K562 (cell line): ENCODE measurements at regions not wholly inside any gene's neighbourhood (a gene's known extent, or its start where the extent isn't known, plus 50 kb on each side); places are given as distances from the start of the nearest gene placed in this dataset.
A peak's percentile ranks its signal among the peaks of the same experiment; 100 is the strongest.

Experiments used
- ATAC-seq: fragments of 200-7000 bp; cut with Tn5 transposase; 3 replicates; pipeline ENCODE4 v1.9.1; 2020; ENCODE audit warnings: moderate library complexity
- BruUV-seq: library from RNA; stranded (reverse); fragments of 400-500 nt; replicated peaks from 2 replicates; lab custom pipeline; 2021; lab: Mats Ljungman, UMichigan
- CTCF ChIA-PET: fragments of 300-600 bp; formaldehyde crosslinking; extraction: SDS; loops from one replicate; lab custom pipeline; 2021; ENCODE audit warnings: low intra/inter-chr PET ratio; lab: Yijun Ruan, JAX
- POLR2A ChIA-PET: fragments of 300-600, 350-650 bp; sonication (Branson Sonifier 250); formaldehyde crosslinking; extraction: SDS; loops from one replicate; lab custom pipeline; 2021; ENCODE audit warnings: antibody characterized with exemption, inconsistent platforms; lab: Yijun Ruan, JAX
- DNase-seq, 4 experiments: peaks; one replicate each; pipeline versions ENCODE4 v3.0.0 to v3.0.0-alpha.2; 2011 to 2018; ENCODE audit warnings: low spot score in 3 of 4, mixed read lengths in 3 of 4; ENCODE audit errors: extremely low read depth in 1 of 4
- FAIRE-seq: peaks from 2 replicates; lab custom pipeline; 2011; peaks lifted over from hg19 to GRCh38; lab: Jason Lieb, UNC
- H2AFZ ChIP-seq: 2 replicates; pipeline ENCODE4 v1.6.0; 2011; ENCODE audit warnings: low read depth, low read length, control low read depth, inconsistent platforms
- H3K27ac ChIP-seq: fragments of 200-600 bp; 3 replicates; pipeline ENCODE4 v1.8.0; 2011; ENCODE audit warnings: low read depth, mild to moderate bottlenecking, control low read depth, inconsistent platforms, low read length, moderate library complexity, mixed read lengths; ENCODE audit errors: extremely low read depth
- H3K27me3 ChIP-seq, 2 experiments: fragments of 300-600 bp in 1 of 2; 2 replicates in 1 of 2; 3 replicates in 1 of 2; pipeline versions ENCODE4 v1.6.0 to v1.8.0; 2011; ENCODE audit warnings: inconsistent platforms in 2 of 2, low read length in 2 of 2, mild to moderate bottlenecking in 1 of 2, mixed read lengths in 1 of 2, moderate library complexity in 1 of 2; ENCODE audit not compliant: control insufficient read depth in 2 of 2, insufficient read depth in 2 of 2
- H3K36me3 ChIP-seq: fragments of 300-600 bp; 3 replicates; pipeline ENCODE4 v1.8.0; 2011; ENCODE audit warnings: mild to moderate bottlenecking, low read length, inconsistent platforms; ENCODE audit not compliant: control insufficient read depth, insufficient read depth
- H3K4me1 ChIP-seq, 2 experiments: fragments of 200-600 bp in 1 of 2; replicated peaks in 1 of 2; 2 replicates in 1 of 2; 3 replicates in 1 of 2; pipeline versions ENCODE4 v1.5.1 to v1.8.0; 2011; ENCODE audit warnings: inconsistent platforms in 2 of 2, low read length in 2 of 2, mild to moderate bottlenecking in 1 of 2, mixed read lengths in 1 of 2, moderate library complexity in 1 of 2; ENCODE audit not compliant: control insufficient read depth in 2 of 2, insufficient read depth in 2 of 2
- H3K4me2 ChIP-seq: 2 replicates; pipeline ENCODE4 v1.6.1; 2011; ENCODE audit warnings: low read length, control low read depth, inconsistent platforms, mixed read lengths; ENCODE audit not compliant: insufficient read depth
- H3K4me3 ChIP-seq: fragments of 200-600 bp; sonication (generic), shearing (Covaris generic); 2 replicates; pipeline ENCODE4 v1.5.1; 2016; ENCODE audit warnings: control low read depth, inconsistent platforms
- H3K79me2 ChIP-seq: fragments of 200-600 bp; 3 replicates; pipeline ENCODE4 v1.8.0; 2011; ENCODE audit warnings: low read length, inconsistent platforms; ENCODE audit not compliant: control insufficient read depth, insufficient read depth
- H3K9ac ChIP-seq, 2 experiments: 2 replicates each; pipeline versions ENCODE4 v1.6.0 to v1.6.1; 2011; ENCODE audit warnings: low read depth in 2 of 2, low read length in 2 of 2, control low read depth in 1 of 2, inconsistent platforms in 1 of 2, mild to moderate bottlenecking in 1 of 2, mixed read lengths in 1 of 2; ENCODE audit not compliant: insufficient read depth in 1 of 2
- H3K9me1 ChIP-seq: one replicate; pipeline ENCODE4 v1.6.0; 2011; ENCODE audit warnings: inconsistent platforms, mild to moderate bottlenecking, low read length, moderate library complexity; ENCODE audit not compliant: control insufficient read depth, insufficient read depth
- H3K9me3 ChIP-seq: replicated peaks from 2 replicates; pipeline ENCODE4 v1.5.1; 2011; ENCODE audit warnings: low read depth, low read length, inconsistent platforms; ENCODE audit not compliant: control insufficient read depth, insufficient read depth
- H4K20me1 ChIP-seq: replicated peaks from 2 replicates; pipeline ENCODE4 v1.6.1; 2011; ENCODE audit warnings: low read length, inconsistent platforms, mixed read lengths; ENCODE audit not compliant: control insufficient read depth, insufficient read depth
- CBX1 ChIP-seq: sonication (generic); IDR thresholded peaks from 2 replicates; pipeline ENCODE4 v1.6.1; 2016; ENCODE audit warnings: antibody characterized with exemption, low read depth, mild to moderate bottlenecking
- CREBBP ChIP-seq: IDR thresholded peaks from one replicate; pipeline ENCODE4 v1.6.1; 2012; ENCODE audit warnings: low read depth, mild to moderate bottlenecking, control low read depth, inconsistent platforms, low read length
- ETV5 ChIP-seq: sonication (generic); formaldehyde crosslinking; IDR thresholded peaks from 2 replicates; pipeline ENCODE4 v1.4.0; 2020; ENCODE audit warnings: low read depth, mild to moderate bottlenecking, missing genetic modification reagents
- ILF3 ChIP-seq: fragments of 450-650 bp; IDR thresholded peaks from 2 replicates; pipeline ENCODE4 v1.6.1; 2018; ENCODE audit warnings: antibody characterized with exemption, mild to moderate bottlenecking, moderate library complexity, borderline replicate concordance
- KLF10 ChIP-seq: fragments of 250-450 bp; sonication (Bioruptor Pico); IDR thresholded peaks from 2 replicates; pipeline ENCODE4 v1.6.1; 2021; ENCODE audit warnings: matching md5 sums
- MEF2D ChIP-seq: conservative IDR thresholded peaks from 2 replicates; pipeline ENCODE4 v1.6.1; 2016; ENCODE audit warnings: low read depth, missing genetic modification characterization, missing compliant biosample characterization
- SAP30 ChIP-seq: fragments of 200-600 bp; sonication (generic); IDR thresholded peaks from 2 replicates; pipeline ENCODE4 v1.6.1; 2012; ENCODE audit warnings: borderline replicate concordance, low read depth, mild to moderate bottlenecking, moderate library complexity, low read length, control low read depth, inconsistent platforms; ENCODE audit not compliant: insufficient read depth, poor library complexity, severe bottlenecking
- SPI1 ChIP-seq: IDR thresholded peaks from 2 replicates; pipeline ENCODE4 v1.6.1; 2011; ENCODE audit warnings: low read depth, low read length, control low read depth, borderline replicate concordance
- TEAD1 ChIP-seq, 2 experiments: fragments of 450-650 bp in 1 of 2; sonication (generic) in 1 of 2; formaldehyde crosslinking; IDR thresholded peaks; 2 replicates each; pipeline versions ENCODE4 v1.4.0 to v1.8.0; 2020 to 2022; ENCODE audit warnings: mild to moderate bottlenecking in 2 of 2, missing genetic modification reagents in 1 of 2
- ZBTB17 ChIP-seq: fragments of 450-650 bp; formaldehyde crosslinking; IDR thresholded peaks from 2 replicates; pipeline ENCODE4 v1.4.0; 2020; ENCODE audit warnings: mild to moderate bottlenecking
- ZKSCAN8 ChIP-seq: fragments of 200-800 bp; sonication (Bioruptor generic); IDR thresholded peaks from 2 replicates; pipeline ENCODE4 v1.6.1; 2016; ENCODE audit warnings: missing genetic modification characterization, missing compliant biosample characterization
- ZNF316 ChIP-seq: fragments of 450-650 bp; IDR thresholded peaks from 2 replicates; pipeline ENCODE4 v1.6.1; 2016
- ZNF507 ChIP-seq: conservative IDR thresholded peaks from 2 replicates; pipeline ENCODE4 v1.6.1; 2017; ENCODE audit warnings: missing genetic modification characterization, missing compliant biosample characterization
- ZNF717 ChIP-seq: fragments of 250-450 bp; sonication (Bioruptor Pico); IDR thresholded peaks from 2 replicates; pipeline ENCODE4 v1.5.0; 2021
- WGBS: fragments of 100-300 bp; shearing (Covaris generic); methylation state at CpG from one replicate; pipeline ENCODE4 v1.1.6; 2016; ENCODE audit warnings: low coverage, mixed read lengths; ENCODE audit not compliant: insufficient coverage; ENCODE audit errors: missing lambda C conversion rate; 5-methylcytosine and 5-hydroxymethylcytosine counted together
- in situ Hi-C: fragments of 300-500 bp; cut with MboI; formaldehyde crosslinking; loops from 4 replicates; pipeline ENCODE4 v1.15.0; 2018; ENCODE audit warnings: inconsistent platforms, mixed read lengths
- intact Hi-C: fragments of 100-400 bp; cut with micrococcal nuclease; formaldehyde crosslinking; loops from 2 replicates; pipeline ENCODE4 v1.14.2; 2022

DNA sequence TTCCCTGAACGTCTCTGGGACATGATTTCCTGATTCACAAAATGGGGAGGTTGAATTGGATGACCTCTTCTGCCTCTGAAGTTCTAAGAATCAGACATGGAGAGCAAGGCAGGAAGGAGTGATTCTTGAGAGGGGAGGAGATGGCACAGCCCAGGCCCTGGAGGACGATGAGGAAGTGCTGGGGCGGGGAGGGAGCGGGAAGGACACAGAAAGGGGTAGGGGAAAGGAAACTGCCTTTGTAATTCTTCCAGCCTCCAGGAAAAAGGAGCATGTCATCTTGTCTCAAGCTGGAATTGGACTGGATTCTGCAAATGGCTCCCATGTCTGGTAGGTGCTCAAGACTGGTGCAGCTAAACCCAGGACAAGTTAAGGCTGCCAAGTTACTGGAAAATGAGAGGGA, 97.0 kb upstream of the NCK2 start:
- in situ Hi-C loops (no loop called here), intact Hi-C loops (no loop called here)
- TF ChIP-seq SPI1 (peak; percentile 24; the same call in 1 of the 2 replicates), SAP30 (no peak), ZNF507 (tag) (no peak)
- Histone ChIP-seq H3K4me2 (no peak overlapping the region), H4K20me1 (no peaks in the 10 kb centered on the region), H3K4me3 (no peak overlapping the region), H3K79me2 (no peaks in the 10 kb centered on the region), H3K36me3 (no peaks in the 10 kb centered on the region), H3K9me1 (no peaks in the 10 kb centered on the region), H3K27ac (no peak overlapping the region), H3K9me3 (no peaks in the 10 kb centered on the region), H2AFZ (no peak overlapping the region), H3K4me1 (no peaks in the 10 kb centered on the region; a peak in 2 of 5 replicates), H3K9ac (no peak overlapping the region), H3K27me3 (peaks cover 3 to 7% of the 10 kb centered on the region in 2 experiments; a peak in 1 of 5 replicates)
- POLR2A ChIA-PET, result interaction anchor here (0.6 kb wide), 1 partner anchor 12 kb away, joined by 3 read pairs; no protein-coding TSS in a partner anchor
- BruUV-seq, result no TSS peak
- CTCF ChIA-PET, result no interaction called here
- FAIRE-seq, result no peak
- DNase-seq, result no peak
- WGBS, result 36% methylated on average over 4 of the region's 4 CpGs
- no peak for ATAC-seq

GRCh38 chr2:105646774-105647076, 98.0 kb upstream of the NCK2 start:
- Histone ChIP-seq H3K4me2 (no peak overlapping the region), H4K20me1 (no peaks in the 10 kb centered on the region), H3K9me1 (no peaks in the 10 kb centered on the region), H3K36me3 (no peaks in the 10 kb centered on the region), H3K9me3 (no peaks in the 10 kb centered on the region), H3K9ac (no peak overlapping the region), H3K79me2 (no peaks in the 10 kb centered on the region), H3K27me3 (peaks cover 3 to 7% of the 10 kb centered on the region in 2 experiments; a peak in 2 of 5 replicates), H3K4me1 (peaks cover under 1 to 4% of the 10 kb centered on the region in 2 experiments; a peak in 4 of 5 replicates), H2AFZ (no peak overlapping the region), H3K4me3 (no peak overlapping the region), H3K27ac (no peak overlapping the region)
- DNase-seq (no peak), ATAC-seq (no peak), FAIRE-seq (no peak)
- TF ChIP-seq ZKSCAN8 (CRISPR knock-in tag) (no peak), ZNF316 (no peak), ETV5 (CRISPR knock-in tag) (no peak), ZBTB17 (CRISPR knock-in tag) (no peak), ILF3 (no peak), KLF10 (CRISPR knock-in tag) (no peak), ZNF717 (CRISPR knock-in tag) (no peak), MEF2D (tag) (no peak), CREBBP (no peak), TEAD1 (CRISPR knock-in tag; IDR thresholded peaks at IDR 0.05) (no peak), CBX1 (no peak)
- CTCF ChIA-PET, result no interaction called here
- 26% methylated on average over 4 of the region's 4 CpGs for WGBS
- intact Hi-C loops, result no loop called here
- BruUV-seq, result no TSS peak
- POLR2A ChIA-PET, result no interaction called here
- in situ Hi-C loops, result no loop called here
